ENCODE measurements at regions not wholly inside any gene's neighbourhood (a gene's known extent, or its start where the extent isn't known, plus 50 kb on each side); places are given as distances from the start of the nearest gene placed in this dataset.

DNA sequence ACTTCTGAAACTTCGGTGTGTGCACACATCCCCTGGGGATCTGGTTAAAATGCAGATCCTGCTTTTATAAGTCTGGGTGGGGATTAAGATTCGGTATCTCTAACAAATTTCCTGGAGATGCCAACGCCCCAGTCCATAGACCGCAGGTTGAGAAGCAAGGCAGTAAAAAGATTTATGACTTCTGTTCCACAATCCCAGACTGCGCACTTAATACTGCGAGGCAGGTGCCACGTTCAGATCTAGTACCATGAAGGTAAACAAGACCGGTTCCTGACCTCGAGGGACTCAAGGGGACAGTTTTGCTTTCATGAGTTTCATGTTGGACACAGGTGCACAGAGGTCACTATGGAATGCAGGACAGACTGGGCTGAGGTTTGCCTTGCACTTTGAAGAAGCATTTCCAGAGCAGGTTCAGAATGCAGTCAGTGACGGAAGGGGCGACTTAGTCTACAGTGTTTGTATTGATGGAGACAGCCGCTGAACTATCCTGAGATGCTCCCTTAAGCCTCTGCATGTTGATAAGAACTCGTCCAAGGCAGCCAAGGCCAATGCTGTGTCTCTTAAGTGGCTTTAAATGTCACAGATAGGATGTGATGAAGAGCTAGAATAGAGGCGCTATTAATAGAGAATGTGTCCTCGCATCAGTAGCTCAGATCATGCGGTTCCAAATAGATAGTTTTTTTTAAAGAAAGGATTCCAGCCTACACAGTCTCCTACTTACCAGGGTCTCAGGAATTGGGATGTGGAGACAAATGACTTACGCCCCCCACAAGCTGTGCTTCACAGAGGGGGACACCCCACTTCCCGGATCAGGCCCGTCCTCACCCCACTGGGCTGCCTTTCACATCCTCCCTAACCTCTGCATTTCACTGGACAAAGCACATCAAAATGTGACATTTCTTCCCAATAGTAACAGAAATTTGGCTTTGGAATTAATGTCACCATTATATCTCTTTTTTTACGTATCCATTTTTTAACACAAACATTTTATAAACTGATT lies 97.1 kb upstream of the IRS2 start:
- TF ChIP-seq POLR2AphosphoS5 (IDR thresholded peaks at IDR 0.05; ENCODE audit: insufficient read depth in 1 of 2, low read depth in 1 of 2): no peak
- no peak for TF ChIP-seq POLR2A (IDR thresholded peaks at IDR 0.05)
- TF ChIP-seq, protein P1, sequence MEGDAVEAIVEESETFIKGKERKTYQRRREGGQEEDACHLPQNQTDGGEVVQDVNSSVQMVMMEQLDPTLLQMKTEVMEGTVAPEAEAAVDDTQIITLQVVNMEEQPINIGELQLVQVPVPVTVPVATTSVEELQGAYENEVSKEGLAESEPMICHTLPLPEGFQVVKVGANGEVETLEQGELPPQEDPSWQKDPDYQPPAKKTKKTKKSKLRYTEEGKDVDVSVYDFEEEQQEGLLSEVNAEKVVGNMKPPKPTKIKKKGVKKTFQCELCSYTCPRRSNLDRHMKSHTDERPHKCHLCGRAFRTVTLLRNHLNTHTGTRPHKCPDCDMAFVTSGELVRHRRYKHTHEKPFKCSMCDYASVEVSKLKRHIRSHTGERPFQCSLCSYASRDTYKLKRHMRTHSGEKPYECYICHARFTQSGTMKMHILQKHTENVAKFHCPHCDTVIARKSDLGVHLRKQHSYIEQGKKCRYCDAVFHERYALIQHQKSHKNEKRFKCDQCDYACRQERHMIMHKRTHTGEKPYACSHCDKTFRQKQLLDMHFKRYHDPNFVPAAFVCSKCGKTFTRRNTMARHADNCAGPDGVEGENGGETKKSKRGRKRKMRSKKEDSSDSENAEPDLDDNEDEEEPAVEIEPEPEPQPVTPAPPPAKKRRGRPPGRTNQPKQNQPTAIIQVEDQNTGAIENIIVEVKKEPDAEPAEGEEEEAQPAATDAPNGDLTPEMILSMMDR (IDR thresholded peaks at IDR 0.05): no peak

All from vagina (tissue), 2 donors.